NT2/D1 (cell line): ENCODE measurements at regions not wholly inside any gene's neighbourhood (a gene's known extent, or its start where the extent isn't known, plus 50 kb on each side); places are given as distances from the start of the nearest gene placed in this dataset.

Source experiments
- DNase-seq: peaks from one replicate; pipeline ENCODE4 v3.0.0-alpha.2; 2011; ENCODE audit warnings: low read depth, low spot score
- H3K27me3 ChIP-seq: 2 replicates; pipeline ENCODE4 v1.6.0; 2011; ENCODE audit warnings: mild to moderate bottlenecking; ENCODE audit not compliant: insufficient read length, insufficient read depth
- H3K36me3 ChIP-seq: 2 replicates; pipeline ENCODE4 v1.6.1; 2011; ENCODE audit warnings: mild to moderate bottlenecking, low read length, mixed read lengths; ENCODE audit not compliant: insufficient read depth, insufficient read length
- H3K4me1 ChIP-seq: 2 replicates; pipeline ENCODE4 v1.5.1; 2011; ENCODE audit not compliant: insufficient read depth, insufficient read length
- H3K4me3 ChIP-seq: 2 replicates; pipeline ENCODE4 v1.5.1; 2011; ENCODE audit warnings: low read depth; ENCODE audit not compliant: insufficient read length
- H3K9ac ChIP-seq: 2 replicates; pipeline ENCODE4 v1.6.0; 2011; ENCODE audit warnings: low read depth; ENCODE audit not compliant: insufficient read length
- H3K9me3 ChIP-seq: 2 replicates; pipeline ENCODE4 v1.5.1; 2011; ENCODE audit warnings: mild to moderate bottlenecking, low read length; ENCODE audit not compliant: insufficient read depth
- SUZ12 ChIP-seq: IDR thresholded peaks from 2 replicates; pipeline ENCODE4 v1.6.1; 2011; ENCODE audit not compliant: insufficient read length, insufficient read depth; ENCODE audit errors: extremely low read depth
- YY1 ChIP-seq: IDR thresholded peaks from 2 replicates; pipeline ENCODE4 v1.6.1; 2011; ENCODE audit not compliant: insufficient read length, insufficient read depth
- ZNF274 ChIP-seq: IDR thresholded peaks from 2 replicates; pipeline ENCODE4 v1.6.1; 2011; ENCODE audit warnings: mild to moderate bottlenecking, low read depth, low read length

DNA sequence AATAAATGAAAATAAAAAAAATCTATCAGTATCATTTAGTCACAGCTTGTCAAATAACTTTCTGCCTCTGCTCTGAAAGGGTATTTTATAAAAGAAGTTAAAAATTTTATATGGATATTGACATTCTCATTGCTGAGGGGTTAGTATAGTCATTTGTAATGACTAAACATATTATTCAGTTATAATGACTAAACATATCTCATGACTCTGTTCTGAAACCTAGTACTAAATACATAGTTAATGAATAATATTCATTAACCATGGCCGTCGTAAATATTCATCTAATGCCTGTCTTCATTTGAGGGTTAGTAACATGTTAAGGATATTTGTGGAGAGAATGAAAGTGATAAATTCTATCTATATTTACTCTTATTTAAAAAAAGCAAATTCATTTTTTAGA, 69.1 kb upstream of the MAP4K3 start:
- Histone ChIP-seq H3K4me3 (no peak overlapping the region), H3K27me3 (no peaks in the 10 kb centered on the region), H3K36me3 (no peaks in the 10 kb centered on the region), H3K9ac (no peak overlapping the region), H3K9me3 (no peaks in the 10 kb centered on the region), H3K4me1 (no peaks in the 10 kb centered on the region)
- no peak for DNase-seq
- no peak for TF ChIP-seq SUZ12

DNA sequence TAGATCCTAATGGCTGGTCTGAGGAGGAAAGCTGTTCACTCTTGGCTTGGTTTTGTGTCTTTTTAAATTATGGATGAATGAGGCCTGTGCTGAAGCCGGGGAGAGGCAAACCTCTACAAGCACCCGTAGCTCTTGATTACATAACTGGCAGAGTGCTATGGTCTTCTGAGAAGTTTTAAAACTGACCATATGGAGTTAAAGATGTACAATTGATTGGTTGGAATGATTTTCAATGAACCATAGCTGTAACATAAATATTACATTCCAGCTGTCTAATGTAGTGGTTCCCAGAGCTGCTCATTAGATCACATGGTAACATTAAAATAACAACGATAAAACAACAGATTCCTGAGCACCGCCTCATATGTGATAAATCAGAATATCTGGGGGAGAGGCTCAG, 71.1 kb upstream of the MAP4K3 start:
- no peaks in the 10 kb centered on the region for H3K27me3 ChIP-seq
- H3K9me3 ChIP-seq, result no peaks in the 10 kb centered on the region
- H3K4me3 ChIP-seq, result no peak overlapping the region
- no peak overlapping the region for H3K9ac ChIP-seq
- no peaks in the 10 kb centered on the region for H3K36me3 ChIP-seq
- DNase-seq, result no peak
- no peaks in the 10 kb centered on the region for H3K4me1 ChIP-seq
- TF ChIP-seq SUZ12 (no peak), YY1 (no peak), ZNF274 (no peak)

DNA sequence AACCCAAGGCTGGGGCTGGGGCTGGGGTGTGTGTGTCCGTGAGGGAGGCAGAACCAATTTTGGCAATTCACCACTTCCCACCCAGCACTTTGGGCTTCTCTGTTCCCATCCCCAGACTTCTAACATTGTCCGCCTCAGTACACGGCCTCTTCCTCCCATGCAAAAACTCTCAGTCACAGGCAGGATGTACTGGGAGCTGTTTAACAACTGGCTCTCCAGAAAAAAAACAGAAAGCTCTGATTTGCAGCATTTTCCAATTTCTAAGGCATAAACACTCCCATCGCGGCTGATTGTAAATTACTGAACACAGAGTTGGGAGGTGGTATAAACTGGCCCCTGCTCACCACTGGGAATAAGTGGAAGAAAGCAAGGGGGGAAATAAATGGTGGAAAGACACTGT, 73.1 kb upstream of the MAP4K3 start:
- no peak overlapping the region for H3K4me3 ChIP-seq
- TF ChIP-seq ZNF274, result no peak
- TF ChIP-seq YY1, result no peak
- no peak for TF ChIP-seq SUZ12
- no peaks in the 10 kb centered on the region for H3K9me3 ChIP-seq
- H3K36me3 ChIP-seq, result no peaks in the 10 kb centered on the region
- H3K9ac ChIP-seq, result no peak overlapping the region
- no peaks in the 10 kb centered on the region for H3K4me1 ChIP-seq
- no peak for DNase-seq
- H3K27me3 ChIP-seq, result no peaks in the 10 kb centered on the region

DNA sequence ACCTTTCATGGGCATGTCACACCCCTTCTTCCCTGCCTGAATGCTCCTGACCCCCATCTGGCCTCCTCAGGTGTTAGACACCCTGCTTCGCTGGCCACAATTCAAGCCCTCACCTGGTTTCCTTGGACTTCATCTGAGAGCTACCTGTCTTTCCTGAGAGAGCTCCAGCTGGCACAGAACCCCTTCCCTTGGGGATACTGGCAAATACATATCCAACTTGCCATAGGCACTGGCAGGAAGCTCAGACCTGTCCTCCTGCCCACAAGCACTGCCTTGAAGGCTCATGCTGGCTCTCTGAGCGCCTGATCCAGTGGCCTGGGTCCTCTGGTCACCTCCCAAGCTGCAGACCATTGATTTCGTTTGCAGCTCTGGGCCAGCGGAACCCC, 74.1 kb upstream of the MAP4K3 start:
- TF ChIP-seq YY1, result no peak
- no peak for TF ChIP-seq SUZ12
- no peak for TF ChIP-seq ZNF274
- Histone ChIP-seq H3K27me3 (no peaks in the 10 kb centered on the region), H3K9me3 (no peaks in the 10 kb centered on the region), H3K9ac (no peak overlapping the region), H3K4me3 (no peak overlapping the region), H3K36me3 (no peaks in the 10 kb centered on the region), H3K4me1 (no peaks in the 10 kb centered on the region)
- no peak for DNase-seq

DNA sequence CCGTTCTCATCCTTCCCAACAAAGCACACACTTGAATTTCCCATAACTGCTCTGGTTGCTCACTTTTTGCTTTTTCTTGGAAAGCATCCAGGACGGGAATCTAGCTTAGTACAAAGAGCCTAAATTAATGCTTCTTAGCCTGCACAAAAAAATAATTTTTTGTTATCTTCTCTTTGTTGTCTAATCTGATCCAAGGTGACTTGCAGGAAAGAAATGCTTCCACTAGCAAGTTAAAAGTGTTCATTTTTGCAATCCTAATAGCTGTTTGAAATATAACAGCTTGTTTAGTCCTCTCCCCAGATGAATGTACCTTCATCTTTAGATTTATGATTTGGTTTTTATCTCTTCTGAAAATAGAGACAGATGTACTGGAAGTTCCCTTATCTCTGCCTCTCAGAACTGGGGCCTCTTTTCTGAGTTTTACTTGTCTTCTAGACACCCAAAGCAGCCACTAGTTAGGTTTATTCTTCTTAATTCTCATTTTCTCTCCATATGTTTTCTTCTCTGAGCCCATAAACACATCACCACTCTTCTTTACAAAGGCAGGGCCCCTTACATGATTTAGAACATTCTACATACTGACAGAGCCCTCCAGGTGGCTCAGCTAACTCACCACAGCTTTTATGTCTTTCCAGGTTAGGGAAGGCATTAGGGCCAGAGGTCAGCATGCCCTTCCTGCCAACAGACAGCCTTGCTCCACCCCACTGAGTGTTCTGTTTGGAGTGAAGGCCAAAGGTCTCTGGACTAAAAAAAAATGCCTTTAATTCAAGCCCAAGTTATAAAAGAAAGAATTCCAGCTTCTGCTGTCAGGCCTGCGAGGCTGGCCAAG, 74.7 kb upstream of the MAP4K3 start:
- Histone ChIP-seq H3K9ac (no peak overlapping the region), H3K9me3 (no peaks in the 10 kb centered on the region), H3K4me1 (no peaks in the 10 kb centered on the region), H3K36me3 (no peaks in the 10 kb centered on the region), H3K4me3 (no peak overlapping the region), H3K27me3 (no peaks in the 10 kb centered on the region)
- TF ChIP-seq ZNF274 (no peak), YY1 (no peak), SUZ12 (no peak)
- DNase-seq, result no peak

DNA sequence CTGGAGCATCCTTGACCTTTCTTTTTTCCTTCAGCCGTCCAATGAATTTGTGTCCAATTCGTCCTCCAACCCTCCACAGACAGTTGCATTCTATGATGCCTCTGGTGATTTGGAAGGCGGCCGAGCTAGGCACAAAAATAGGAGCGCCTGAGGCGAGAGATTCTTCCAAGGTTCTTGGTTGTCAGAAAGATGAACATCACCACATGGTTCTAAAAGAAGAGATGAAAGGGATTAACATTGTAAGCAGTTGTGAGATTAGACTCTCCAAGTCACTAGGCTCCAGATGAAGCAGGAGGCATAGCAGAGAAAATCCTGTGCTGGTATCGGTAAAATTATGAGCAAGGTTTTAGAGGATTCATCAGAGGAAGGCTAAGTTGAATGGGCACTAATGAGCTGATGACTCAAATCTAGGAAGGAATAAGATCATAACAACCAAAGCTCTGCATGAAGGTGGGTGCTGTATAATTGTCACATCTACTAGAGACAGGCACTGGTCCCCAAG, 75.4 kb upstream of the MAP4K3 start:
- no peak for TF ChIP-seq YY1
- TF ChIP-seq SUZ12, result no peak
- TF ChIP-seq ZNF274, result no peak
- no peaks in the 10 kb centered on the region for H3K27me3 ChIP-seq
- no peaks in the 10 kb centered on the region for H3K36me3 ChIP-seq
- no peaks in the 10 kb centered on the region for H3K4me1 ChIP-seq
- H3K9me3 ChIP-seq, result no peaks in the 10 kb centered on the region
- DNase-seq, result no peak
- H3K4me3 ChIP-seq, result no peak overlapping the region
- no peak overlapping the region for H3K9ac ChIP-seq

DNA sequence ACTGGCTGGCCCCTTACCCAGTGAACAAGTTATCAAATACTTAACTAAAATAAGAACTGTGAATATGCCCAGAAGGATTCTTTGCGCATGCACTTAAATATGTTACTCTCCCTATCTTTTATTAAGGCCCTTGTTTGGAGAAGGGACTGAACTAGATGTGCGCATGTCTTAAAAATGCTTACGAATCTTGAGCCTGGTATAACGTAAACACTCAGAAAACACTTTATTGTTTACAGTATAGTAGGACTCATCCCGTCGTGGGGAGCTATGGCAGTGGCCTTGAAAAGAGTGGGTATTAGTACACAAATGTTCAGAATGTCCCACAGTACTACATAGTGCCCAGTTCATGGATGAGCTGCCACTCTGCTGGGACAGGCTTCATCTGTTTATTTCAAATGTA, 75.9 kb upstream of the MAP4K3 start:
- H3K4me3 ChIP-seq, result no peak overlapping the region
- no peak overlapping the region for H3K9ac ChIP-seq
- H3K27me3 ChIP-seq, result no peaks in the 10 kb centered on the region
- TF ChIP-seq ZNF274 (no peak), YY1 (no peak), SUZ12 (no peak)
- H3K9me3 ChIP-seq, result no peaks in the 10 kb centered on the region
- no peaks in the 10 kb centered on the region for H3K4me1 ChIP-seq
- no peak for DNase-seq
- H3K36me3 ChIP-seq, result no peaks in the 10 kb centered on the region
